ENCODE measurements at regions not wholly inside any gene's neighbourhood (a gene's known extent, or its start where the extent isn't known, plus 50 kb on each side); places are given as distances from the start of the nearest gene placed in this dataset.
"Not testable (repeated sequence)": the region's sequence is repeated elsewhere in the genome, so short reads cannot be mapped to it uniquely, and the experiment has no call there.

GRCh38 chr4:31787701-31788100 is 1067.5 kb downstream of the PCDH7 start:
- H3K36me3 ChIP-seq (ENCODE audit: control insufficient read depth, insufficient read depth, low read length), result no peaks in the 10 kb centered on the region
- H3K4me3 ChIP-seq (ENCODE audit: low read length), result no peak overlapping the region

GRCh38 chr4:31788676-31789075 is 1068.5 kb downstream of the PCDH7 start:
- Mint-ChIP-seq H3K36me3 (no peaks in the 10 kb centered on the region), H3K9me3 (peaks cover 2 to 5% of the 10 kb centered on the region in 2 donors), H3K27me3 (ENCODE audit: low read depth in 2 of 2) (no peaks in the 10 kb centered on the region), H3K27ac (no peak overlapping the region), H3K4me1 (no peaks in the 10 kb centered on the region), H3K4me3 (no peak overlapping the region)
- WGBS (ENCODE audit: insufficient coverage), result 79% methylated on average over 2 of the region's 2 CpGs
- H3K9me3 ChIP-seq (ENCODE audit: control insufficient read depth, insufficient read depth, low read length), result no peaks in the 10 kb centered on the region
- ATAC-seq, result no peak
- no peaks in the 10 kb centered on the region for H3K27me3 ChIP-seq (ENCODE audit: control insufficient read depth, insufficient read depth, low read length)
- no peaks in the 10 kb centered on the region for H3K4me1 ChIP-seq (ENCODE audit: control insufficient read depth, insufficient read depth, low read length)
- H3K4me3 ChIP-seq (ENCODE audit: low read length), result no peak overlapping the region
- no peaks in the 10 kb centered on the region for H3K36me3 ChIP-seq (ENCODE audit: control insufficient read depth, insufficient read depth, low read length)
- no peak for DNase-seq
- H3K27ac ChIP-seq (ENCODE audit: low read length), result no peak overlapping the region
- intact Hi-C loops (cut with micrococcal nuclease), result no loop called here
- TF ChIP-seq CTCF (IDR thresholded peaks at IDR 0.05), result no peak

More at GRCh38 chr4:31787701-31788100, 1067.5 kb downstream of the PCDH7 start:
- Mint-ChIP-seq H3K4me3 (no peak overlapping the region), H3K27me3 (ENCODE audit: low read depth in 2 of 2) (no peaks in the 10 kb centered on the region), H3K9me3 (peaks cover 2 to 4% of the 10 kb centered on the region in 2 donors), H3K36me3 (no peaks in the 10 kb centered on the region), H3K4me1 (no peaks in the 10 kb centered on the region), H3K27ac (no peak overlapping the region)
- Histone ChIP-seq H3K4me1 (ENCODE audit: control insufficient read depth, insufficient read depth, low read length) (no peaks in the 10 kb centered on the region), H3K27ac (ENCODE audit: low read length) (no peak overlapping the region), H3K9me3 (ENCODE audit: control insufficient read depth, insufficient read depth, low read length) (no peaks in the 10 kb centered on the region), H3K27me3 (ENCODE audit: control insufficient read depth, insufficient read depth, low read length) (no peaks in the 10 kb centered on the region)
- no peak for TF ChIP-seq CTCF (IDR thresholded peaks at IDR 0.05)
- intact Hi-C loops (cut with micrococcal nuclease), result no loop called here
- DNase-seq (no peak), ATAC-seq (no peak)
- 80% methylated on average over 1 of the region's 1 CpG for WGBS (ENCODE audit: insufficient coverage)

- ATAC-seq (no peak), DNase-seq (no peak)
- H3K9me3 ChIP-seq (ENCODE audit: control insufficient read depth, insufficient read depth, low read length), result no peaks in the 10 kb centered on the region
- H3K27ac ChIP-seq (ENCODE audit: low read length), result no peak overlapping the region
- H3K36me3 Mint-ChIP-seq, result no peaks in the 10 kb centered on the region
- H3K27me3 ChIP-seq (ENCODE audit: control insufficient read depth, insufficient read depth, low read length), result no peaks in the 10 kb centered on the region
- intact Hi-C loops (cut with micrococcal nuclease), result no loop called here
- WGBS (ENCODE audit: insufficient coverage), result 67% methylated on average over 1 of the region's 1 CpG
- no peaks in the 10 kb centered on the region for H3K4me1 Mint-ChIP-seq
- H3K9me3 Mint-ChIP-seq, result peaks cover 4 to 12% of the 10 kb centered on the region in 2 donors
- no peak overlapping the region for H3K4me3 ChIP-seq (ENCODE audit: low read length)
- no peaks in the 10 kb centered on the region for H3K36me3 ChIP-seq (ENCODE audit: control insufficient read depth, insufficient read depth, low read length)
- TF ChIP-seq CTCF (IDR thresholded peaks at IDR 0.05), result no peak
- no peaks in the 10 kb centered on the region for H3K4me1 ChIP-seq (ENCODE audit: control insufficient read depth, insufficient read depth, low read length)
- H3K27ac Mint-ChIP-seq, result no peak overlapping the region
- no peaks in the 10 kb centered on the region for H3K27me3 Mint-ChIP-seq (ENCODE audit: low read depth in 2 of 2)
- no peak overlapping the region for H3K4me3 Mint-ChIP-seq
These were observed 1071.5 kb downstream of the PCDH7 start for GRCh38 chr4:31791666-31792065.

DNA sequence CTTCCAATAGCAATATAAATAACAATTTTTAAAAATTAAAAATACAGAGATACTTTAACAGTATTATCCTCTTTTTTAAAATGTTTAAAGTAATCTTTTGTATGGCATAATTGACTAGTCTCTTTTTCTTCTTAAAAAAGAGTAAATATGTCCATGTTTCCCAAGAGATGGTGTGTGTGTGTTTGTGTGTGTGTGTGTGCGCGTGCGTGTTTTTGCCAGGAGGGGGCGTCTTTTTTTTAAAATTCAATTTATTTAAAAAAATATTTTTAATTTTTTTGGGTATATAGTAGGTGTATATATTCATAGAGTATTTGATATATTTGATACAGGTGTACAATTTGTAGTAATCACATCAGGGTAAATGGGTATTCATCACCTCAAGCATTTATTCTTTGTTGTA is 1073.7 kb downstream of the PCDH7 start:
- no peaks in the 10 kb centered on the region for H3K27me3 Mint-ChIP-seq (ENCODE audit: low read depth in 2 of 2)
- H3K27ac Mint-ChIP-seq, result no peak overlapping the region
- Histone ChIP-seq H3K4me1 (ENCODE audit: control insufficient read depth, insufficient read depth, low read length) (no peaks in the 10 kb centered on the region), H3K9me3 (ENCODE audit: control insufficient read depth, insufficient read depth, low read length) (no peaks in the 10 kb centered on the region), H3K27me3 (ENCODE audit: control insufficient read depth, insufficient read depth, low read length) (no peaks in the 10 kb centered on the region), H3K4me3 (ENCODE audit: low read length) (no peak overlapping the region), H3K36me3 (ENCODE audit: control insufficient read depth, insufficient read depth, low read length) (no peaks in the 10 kb centered on the region), H3K27ac (ENCODE audit: low read length) (no peak overlapping the region)
- no peaks in the 10 kb centered on the region for H3K4me1 Mint-ChIP-seq
- WGBS (ENCODE audit: insufficient coverage), result no CpG with 5 or more reads among the region's 4 CpGs
- ATAC-seq (no peak), DNase-seq (no peak)
- intact Hi-C loops (cut with micrococcal nuclease), result no loop called here
- H3K36me3 Mint-ChIP-seq, result no peaks in the 10 kb centered on the region
- no peak overlapping the region for H3K4me3 Mint-ChIP-seq
- no peak for TF ChIP-seq CTCF (IDR thresholded peaks at IDR 0.05)
- peaks cover 12 to 20% of the 10 kb centered on the region in 2 donors for H3K9me3 Mint-ChIP-seq

DNA sequence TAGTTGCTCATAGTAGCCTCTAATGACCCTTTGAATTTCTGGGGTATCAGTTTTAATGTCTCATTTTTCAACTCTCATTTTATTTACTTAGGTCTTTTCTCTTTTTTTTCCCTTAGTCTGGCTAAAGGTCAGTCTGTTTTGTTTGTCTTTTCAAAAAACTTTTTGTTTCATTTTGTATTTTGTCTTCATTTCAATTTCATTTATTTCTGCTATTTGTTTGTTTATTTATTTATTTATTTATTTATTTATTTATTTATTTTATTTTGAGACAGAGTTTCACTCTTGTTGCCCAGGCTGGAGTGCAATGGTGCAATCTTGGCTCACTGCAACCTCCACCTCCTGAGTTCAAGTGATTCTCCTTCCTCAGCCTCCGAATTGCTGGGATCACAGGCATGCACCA is 1076.9 kb downstream of the PCDH7 start:
- H3K4me1 ChIP-seq (ENCODE audit: control insufficient read depth, insufficient read depth, low read length); DNase-seq; H3K27me3 ChIP-seq (ENCODE audit: control insufficient read depth, insufficient read depth, low read length); H3K36me3 ChIP-seq (ENCODE audit: control insufficient read depth, insufficient read depth, low read length); H3K4me3 Mint-ChIP-seq; H3K27me3 Mint-ChIP-seq (ENCODE audit: low read depth in 2 of 2); ATAC-seq; intact Hi-C loops (cut with micrococcal nuclease); H3K4me3 ChIP-seq (ENCODE audit: low read length); H3K9me3 ChIP-seq (ENCODE audit: control insufficient read depth, insufficient read depth, low read length); H3K4me1 Mint-ChIP-seq; H3K27ac ChIP-seq (ENCODE audit: low read length); H3K27ac Mint-ChIP-seq: not testable (repeated sequence)
- Mint-ChIP-seq H3K36me3 (peaks cover 25% of the 10 kb centered on the region), H3K9me3 (peaks cover 22 to 24% of the 10 kb centered on the region in 2 donors)
- 88% methylated on average over 1 of the region's 1 CpG for WGBS (ENCODE audit: insufficient coverage)

Data from natural killer cell (primary cell).